Kidney glomerular epithelial cell (primary cell): ENCODE measurements at regions not wholly inside any gene's neighbourhood (a gene's known extent, or its start where the extent isn't known, plus 50 kb on each side); places are given as distances from the start of the nearest gene placed in this dataset.
A peak's percentile ranks its signal among the peaks of the same experiment; 100 is the strongest.

ENCODE experiments used
- DNase-seq: peaks from one replicate; lab custom pipeline; 2025; lab: John Stamatoyannopoulos, UW

DNA sequence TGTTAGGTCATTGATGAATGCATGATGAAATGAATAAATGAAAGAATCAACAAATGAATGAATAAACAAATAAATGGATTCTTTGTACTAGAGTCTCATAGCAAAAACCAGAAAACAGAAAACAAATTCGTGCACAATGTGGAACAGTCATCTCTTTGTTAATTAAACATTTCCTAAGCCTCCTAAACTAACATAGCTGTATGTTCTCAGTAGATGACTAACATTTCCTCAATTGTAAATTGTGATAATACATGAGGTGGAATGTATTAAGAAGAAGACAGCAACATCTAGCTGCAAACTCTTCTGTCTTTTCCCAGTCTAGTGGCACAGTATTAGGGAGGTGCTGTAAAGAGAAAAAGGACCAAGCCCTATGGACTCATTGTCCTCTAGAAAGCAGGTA lies 1021.0 kb downstream of the MCTP2 start:
- peak; percentile 8 for DNase-seq

DNA sequence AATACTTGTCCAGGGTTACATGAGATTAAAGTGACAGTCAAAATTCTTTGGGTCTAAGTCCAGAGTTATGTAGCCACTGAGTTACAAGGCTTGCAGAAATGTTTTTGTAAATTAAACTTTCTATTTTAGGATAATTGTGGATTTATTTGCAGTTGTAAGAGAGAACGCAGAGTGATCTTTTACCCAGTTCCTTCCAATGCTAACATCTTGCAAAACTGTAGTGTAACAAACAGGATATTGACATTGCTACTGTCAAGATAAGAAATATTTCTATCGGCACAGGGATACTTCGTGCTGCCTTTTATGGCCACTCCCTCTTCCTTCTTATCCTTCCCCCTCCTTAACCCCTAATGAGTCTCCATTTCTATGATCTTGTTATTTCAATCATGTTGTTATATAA lies 1022.9 kb downstream of the MCTP2 start:
- DNase-seq = no peak

DNA sequence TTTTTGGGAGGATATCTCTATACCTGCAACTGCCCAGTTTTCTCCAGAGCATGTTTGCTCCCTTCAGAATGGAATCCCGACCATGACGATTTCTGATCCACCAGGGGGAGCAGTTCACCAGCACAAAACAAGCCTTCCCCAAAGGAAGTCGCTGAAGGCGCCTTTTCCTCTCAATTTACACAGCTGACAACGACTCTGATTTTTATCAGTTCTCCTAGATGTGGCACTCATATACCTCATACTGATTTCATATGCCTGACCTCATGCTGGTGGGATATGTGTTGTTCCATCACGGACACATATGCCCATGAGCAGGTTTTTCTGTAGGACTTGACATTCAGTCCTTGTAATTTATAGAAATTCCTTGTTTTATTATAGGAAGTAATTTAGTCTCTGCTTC lies 1028.2 kb downstream of the MCTP2 start:
- peak; percentile 66 for DNase-seq

DNA sequence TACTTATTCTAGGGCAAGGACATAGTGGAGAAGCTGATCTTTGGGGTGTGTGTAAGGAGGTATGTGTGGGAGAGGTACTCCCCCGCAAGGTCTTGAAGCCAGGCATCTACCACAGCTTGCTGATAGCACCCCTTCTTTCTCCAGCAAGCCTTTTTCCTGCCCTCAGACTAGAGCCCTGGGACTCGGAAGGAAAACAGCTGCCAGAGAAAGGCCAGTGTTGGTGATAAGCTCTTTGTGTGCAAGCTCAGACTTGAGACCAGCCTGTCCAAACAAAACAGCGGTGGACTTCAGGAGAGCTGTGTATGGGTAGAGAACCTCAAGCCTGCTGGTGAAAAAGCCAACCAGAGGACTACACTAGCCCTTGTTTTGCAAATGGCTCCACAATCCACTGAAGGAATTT lies 1028.6 kb downstream of the MCTP2 start:
- no peak for DNase-seq

DNA sequence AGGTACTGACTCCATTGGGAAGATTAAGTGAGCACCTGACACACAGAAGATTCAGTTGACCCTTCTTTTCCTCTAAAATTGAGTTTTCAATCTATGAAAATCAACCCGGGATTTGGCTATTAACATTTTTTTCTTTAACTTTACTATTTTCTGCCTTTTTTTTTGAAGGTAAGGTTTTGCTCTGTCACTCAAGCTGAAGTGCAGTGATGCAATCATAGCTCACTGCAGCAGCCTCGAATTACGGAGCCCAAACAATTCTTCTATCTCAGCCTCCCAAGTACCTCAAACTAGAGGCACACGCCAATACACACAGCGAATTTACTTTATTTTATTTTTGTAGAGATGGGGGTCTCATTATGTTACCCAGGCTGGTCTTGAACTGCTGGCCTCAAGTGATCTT lies 1029.5 kb downstream of the MCTP2 start:
- DNase-seq = no peak

DNA sequence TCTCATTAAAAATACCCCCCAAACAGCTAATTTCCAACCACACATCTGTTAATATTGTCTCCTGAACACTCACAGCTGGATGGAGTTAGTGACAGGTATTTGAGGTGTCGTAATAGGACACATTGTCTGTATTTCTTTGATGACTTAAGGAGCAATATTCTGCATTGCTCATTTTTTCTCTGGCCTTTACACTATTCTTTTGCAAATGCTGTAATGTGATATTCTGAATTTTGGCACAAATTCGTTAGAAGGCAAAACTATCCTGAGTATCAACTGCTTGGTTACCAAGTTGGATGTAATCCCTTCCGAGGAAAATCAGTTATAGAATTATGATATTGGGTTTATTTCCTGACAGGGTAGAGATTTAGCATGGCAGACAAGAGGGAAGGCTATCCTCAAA lies 1030.2 kb downstream of the MCTP2 start:
- no peak for DNase-seq

DNA sequence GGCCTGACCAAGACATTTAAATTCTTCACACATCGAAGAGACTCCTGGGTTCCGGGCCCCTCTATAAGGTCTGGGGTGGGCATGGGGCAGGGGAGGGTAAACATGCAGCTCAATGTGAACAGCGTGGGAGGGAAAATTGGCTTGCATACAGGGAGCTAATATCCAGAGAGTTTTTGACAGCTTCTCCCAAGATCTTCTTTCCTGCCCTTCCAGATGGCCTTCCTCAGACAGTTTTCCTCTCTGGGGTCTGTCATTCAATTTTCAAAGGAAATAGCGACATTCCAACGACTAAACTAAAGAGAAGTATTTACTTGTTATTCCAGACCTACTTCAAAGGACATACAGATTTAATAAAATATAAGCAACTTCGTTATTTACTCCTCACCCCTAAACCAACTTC lies 1030.6 kb downstream of the MCTP2 start:
- DNase-seq = no peak

DNA sequence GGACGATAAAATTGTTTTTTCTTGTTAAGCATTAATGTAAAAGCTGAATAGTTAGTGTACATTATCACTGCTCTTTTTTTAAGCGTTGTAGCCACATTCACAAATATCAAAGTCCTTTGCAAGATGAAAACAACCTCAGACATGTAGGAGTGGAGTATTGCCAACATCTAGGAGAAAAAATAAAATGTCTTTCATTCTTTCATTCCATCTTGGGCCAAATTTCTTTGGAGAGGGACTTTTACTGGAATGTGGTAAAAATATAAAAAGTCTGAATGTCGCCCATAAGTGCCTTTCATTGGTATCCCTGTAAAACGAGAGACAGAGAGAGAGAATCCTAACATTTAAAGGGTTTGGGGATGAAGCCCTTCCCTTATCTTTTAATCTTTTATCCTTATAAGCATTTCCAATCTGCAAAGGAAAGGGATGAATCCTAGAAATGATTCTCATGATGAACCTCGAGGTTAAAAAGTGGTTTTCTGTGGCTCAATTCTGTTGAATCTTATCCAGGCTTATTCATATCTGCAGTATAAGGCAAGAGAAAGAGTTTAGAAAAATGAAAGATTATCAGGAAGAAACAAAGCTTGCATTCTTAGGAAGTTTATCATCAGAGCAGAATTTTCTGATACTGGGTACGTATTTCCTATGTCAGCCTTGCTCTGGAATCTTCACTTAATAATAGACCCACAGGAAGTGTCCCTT lies 1031.7 kb downstream of the MCTP2 start:
- no peak for DNase-seq

DNA sequence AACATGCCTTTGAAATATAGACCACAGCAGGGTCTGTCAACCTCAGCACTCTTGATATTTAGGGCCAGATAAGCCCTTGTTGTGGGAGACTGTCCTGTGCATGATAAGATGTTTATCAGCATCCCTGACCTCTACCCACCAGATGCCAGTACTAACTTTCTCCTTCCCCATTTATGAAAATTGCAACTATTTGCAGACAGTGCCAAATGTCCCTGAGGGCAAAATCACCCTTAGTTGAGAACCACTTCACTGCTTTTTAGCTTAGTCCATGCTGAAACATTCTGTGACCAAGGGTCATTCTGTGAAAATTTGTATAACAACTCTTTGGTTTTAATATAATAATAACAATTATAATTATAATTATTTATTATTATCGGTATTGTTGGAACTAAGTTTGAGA lies 1032.4 kb downstream of the MCTP2 start:
- DNase-seq = no peak

DNA sequence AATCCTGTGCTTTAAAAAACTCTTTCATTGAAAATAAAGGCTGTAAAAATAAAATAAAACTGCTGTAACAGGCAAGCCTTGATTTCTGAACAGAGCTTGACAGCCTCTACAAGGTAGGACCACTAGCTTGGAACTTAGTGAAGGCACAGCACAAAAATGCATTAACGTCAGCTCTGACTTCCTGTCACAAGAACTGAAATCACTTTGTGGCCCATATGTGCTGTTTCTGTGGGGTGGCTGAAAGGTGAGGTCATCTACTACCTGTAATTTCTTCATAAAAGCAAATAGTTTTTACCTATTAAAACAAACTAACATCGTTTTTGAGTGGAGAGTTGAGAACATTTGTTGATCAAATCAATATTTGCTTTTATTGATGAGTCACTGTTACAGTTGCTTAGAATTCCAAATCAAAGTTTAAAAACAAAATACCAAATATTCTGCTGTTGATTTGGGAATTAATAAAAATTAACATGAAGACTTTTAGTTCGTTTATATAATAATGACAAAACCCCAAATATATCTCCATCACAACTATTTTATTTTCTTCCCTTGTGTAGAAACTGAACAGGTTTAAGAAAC lies 1034.1 kb downstream of the MCTP2 start:
- DNase-seq = no peak

DNA sequence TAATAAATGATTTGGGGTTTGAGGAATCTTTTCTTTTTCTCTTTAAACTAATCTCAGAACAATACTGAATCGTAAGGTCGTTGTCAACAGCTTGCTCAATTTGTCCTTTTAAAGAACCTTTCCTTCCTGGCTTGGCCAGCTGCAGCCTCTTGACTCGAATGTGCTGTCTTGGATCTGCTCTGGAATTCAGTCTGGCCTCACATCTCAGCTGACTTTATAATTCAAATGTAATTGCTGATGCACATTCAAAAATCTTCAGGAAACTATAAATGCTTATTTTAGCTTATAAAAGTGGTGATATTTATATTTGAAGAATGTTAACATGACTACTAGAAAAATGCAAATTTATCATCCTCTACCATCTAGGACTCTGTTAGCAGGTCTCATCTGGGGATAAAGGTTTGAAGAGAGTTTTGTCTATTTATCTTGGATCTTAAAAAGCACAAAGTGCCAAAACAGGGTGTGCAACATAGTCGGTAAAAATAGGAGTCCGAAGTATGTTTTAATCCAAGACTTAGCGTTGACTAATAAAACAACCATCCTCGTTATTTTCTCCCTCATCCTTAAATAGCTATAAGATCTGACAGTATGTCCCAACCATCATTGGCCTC lies 1035.2 kb downstream of the MCTP2 start:
- DNase-seq = no peak

DNA sequence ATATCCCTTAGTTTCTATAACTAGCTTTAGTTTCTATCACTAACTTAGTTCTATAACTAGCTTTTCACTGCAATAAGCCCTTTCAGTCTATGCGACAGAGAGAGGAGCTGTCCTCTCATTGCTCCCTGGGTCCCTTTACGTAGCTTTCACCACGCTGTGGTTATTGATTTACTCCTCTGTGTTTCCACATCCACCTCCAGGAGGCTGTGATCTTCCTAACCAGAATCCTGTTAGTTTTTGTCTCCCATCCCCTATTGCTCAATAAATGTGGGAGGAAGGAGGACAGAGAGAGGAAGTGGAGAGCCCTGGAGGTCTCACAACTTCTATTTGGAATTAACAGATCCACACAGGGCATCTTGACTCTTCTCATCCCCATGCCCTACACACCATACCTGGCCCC lies 1036.1 kb downstream of the MCTP2 start:
- no peak for DNase-seq

DNA sequence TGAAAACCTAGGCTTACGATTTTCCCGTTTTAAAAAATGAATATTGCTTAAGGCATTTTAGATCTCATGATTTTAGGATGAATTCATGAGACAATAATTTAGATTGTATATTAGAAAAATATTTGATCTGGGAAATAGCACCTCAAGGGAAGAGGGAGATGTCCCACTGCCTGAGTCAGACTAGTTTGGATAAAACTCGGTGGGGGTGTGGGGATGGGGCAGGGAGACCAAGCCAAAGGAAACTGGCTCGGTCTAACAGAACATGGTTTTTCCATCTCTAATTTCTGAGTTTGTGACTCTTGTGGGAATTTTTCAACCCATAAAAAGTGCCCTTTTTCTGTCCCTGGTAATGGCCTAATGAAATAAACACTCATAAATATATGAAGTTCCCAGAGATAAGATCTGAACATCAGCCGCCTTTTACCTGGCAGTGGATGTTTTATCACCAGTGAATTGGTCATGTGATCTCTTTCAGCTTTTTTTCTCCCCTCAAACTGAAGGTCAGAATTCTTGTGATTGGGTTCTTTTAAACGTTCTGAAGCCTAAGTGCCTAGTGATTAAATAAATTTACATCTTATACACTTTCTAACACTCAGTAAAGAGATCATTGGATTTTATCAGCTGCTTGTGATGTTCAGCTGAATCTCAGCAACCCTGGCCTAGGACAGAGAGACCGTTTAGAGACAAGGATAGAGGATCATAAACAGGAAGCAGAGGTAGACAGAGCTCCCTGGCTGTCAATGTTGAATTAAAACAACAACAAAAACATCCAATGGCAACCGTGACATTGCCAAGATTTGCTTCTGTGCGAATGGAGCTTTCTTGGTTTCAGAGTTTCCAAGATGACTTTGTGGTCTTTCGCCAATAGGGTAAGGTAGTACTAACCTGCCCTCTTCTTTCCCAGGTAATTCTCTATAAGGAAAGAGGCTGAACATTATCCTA lies 1038.2 kb downstream of the MCTP2 start:
- no peak for DNase-seq

DNA sequence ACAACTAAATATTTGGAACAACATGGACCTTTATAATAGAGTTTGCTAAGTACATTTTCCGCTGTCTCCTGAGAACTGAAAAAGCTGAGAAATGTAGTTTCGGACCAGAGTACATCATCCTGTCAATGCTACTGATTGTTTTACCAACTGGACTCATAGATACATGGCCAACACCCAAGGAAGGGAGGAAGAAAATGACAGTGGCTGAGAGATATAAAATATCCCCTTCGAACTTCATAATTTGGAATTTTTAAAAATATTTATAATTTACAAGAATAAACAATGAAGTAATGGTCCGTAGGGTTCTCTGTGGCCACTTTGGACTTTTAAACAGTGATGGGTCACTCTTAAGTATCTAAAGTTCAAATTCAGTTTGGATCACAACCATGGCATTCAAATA lies 1042.7 kb downstream of the MCTP2 start:
- DNase-seq = no peak

DNA sequence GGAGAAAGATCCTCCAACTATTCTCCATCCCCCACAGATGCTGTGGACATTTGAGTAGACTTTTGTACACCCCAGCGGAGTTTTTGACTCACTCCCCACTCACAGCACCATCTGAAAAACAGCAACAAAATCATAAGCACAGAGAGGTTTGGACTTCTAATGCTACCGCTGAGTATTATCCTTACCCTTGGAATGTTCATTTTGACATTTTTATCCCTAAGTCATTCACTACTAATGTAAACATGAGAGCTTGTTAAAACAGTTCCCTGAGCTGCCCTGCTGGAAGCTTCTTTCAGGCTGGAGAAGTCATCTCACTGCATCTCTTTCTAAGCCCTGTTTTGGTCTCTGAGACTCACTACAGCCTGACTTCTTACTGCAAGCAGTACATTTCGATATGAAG lies 1045.9 kb downstream of the MCTP2 start:
- no peak for DNase-seq

DNA sequence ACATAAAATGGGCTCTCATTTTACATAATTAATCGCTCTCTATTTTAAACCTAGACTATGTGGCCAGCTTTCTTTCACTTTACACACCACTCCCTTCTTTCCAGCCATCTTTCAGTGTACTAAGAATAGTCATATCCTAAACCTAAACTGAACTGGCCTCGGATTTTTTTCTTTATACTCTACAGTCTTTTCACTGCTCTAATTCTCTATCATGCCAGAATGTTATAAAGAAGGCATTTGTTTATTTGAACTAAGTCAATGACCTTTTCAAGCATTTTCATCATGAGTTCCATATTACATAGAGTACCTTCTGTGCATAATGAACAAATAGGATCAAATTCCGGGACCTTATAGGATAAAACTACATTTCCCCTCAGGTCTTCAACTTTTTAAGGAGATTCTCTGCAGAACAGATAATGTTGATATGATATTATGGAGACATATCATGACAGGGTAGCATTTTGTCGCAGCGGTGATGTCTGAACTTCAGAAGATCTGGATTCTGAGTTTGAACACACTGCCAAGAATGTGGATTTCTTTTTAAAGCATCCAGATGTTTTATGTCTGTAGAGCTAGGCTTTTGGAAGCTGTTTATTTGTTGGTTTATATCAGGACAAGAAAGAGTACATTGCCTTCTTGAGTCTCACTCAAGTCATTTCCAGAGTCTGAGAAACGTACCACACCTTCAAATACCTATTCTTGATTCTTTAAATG lies 1047.3 kb downstream of the MCTP2 start:
- DNase-seq = no peak

DNA sequence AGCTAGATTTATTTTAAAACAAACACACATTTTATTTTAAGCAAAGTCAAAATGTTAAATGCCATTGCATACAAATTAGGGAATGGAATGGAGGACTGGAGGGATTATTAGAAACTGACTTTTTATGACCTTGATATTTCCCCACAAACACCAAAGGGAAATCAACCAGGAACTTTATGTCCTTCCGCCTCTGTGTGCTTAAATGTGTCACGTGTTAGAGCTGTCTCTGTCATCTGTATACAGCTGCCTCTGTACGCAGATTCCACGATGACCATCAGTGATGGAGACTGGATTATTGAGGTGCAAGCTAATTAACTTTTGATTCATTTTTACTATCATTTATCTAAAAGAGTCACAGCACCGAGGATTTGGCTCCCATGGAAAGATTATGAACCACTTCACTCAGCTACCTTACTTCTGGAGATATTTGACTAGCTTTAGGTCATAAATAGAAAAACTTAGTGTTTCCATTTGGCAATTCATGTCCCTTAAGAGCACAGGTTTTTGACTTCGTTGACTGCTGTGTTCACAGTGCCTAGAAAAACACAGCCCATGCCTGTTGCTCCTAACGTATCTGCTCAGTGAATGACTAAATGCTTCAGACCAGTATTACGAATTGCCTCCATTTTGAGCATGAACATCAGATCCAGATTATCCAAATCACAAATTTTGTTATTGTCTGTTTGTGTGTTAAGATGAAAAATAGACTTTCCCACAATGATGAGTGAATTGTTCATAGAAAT lies 1048.1 kb downstream of the MCTP2 start:
- DNase-seq = no peak

DNA sequence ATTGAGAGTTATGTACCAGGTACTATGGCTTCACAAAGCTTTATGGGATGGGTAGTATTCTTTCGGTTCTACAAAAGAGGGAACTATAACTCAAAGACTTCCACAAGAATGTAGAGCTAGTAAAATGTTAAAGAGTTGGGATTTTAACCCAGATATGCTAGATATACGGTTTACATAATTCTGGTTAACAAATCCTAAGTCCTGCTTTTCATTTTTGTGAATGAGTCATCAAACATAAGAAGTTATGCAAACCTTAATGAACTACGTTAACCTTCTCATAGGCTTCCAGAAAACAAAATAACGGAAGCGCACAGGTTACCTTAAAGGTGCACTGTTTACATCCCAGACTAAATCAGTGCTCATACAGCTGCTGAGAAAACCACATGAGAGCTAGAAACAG lies 1049.3 kb downstream of the MCTP2 start:
- DNase-seq = no peak

DNA sequence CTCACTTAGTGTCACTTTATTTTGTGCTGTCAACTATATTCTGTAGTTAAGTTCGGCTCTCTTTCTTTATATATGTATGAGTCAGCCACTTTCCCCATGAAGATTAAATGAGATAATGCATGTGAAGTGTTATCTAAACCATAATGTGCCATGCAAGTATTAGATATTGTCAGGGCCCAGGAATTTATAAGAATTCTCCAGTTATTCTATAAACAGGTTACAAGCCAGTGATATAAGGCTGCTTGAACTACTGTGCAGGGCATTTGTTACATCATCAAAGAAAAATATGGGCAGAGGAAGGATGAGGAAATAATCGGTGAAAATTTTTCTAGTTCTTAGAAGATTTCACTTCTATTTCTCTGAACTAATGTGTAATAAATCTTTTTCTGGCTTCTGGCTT lies 1049.0 kb upstream of the NR2F2 start:
- DNase-seq = no peak

DNA sequence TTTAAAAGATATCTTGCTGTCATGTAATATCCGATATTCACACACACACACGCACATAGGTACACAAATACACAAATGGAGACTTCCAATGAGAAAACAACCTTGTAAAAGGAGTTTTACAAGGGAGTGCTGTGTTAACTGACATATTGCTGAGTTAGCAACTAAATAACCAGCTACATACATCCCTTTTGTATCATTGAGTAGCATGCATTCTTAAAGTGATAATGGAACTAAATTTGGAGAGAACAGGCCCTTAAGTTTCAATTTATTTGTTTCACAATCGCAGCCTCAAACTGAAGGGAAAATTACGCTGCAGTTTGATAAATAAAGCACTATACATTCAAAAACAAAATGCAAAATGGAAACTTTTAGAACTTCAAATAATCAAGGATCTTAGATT lies 1046.0 kb upstream of the NR2F2 start:
- no peak for DNase-seq

DNA sequence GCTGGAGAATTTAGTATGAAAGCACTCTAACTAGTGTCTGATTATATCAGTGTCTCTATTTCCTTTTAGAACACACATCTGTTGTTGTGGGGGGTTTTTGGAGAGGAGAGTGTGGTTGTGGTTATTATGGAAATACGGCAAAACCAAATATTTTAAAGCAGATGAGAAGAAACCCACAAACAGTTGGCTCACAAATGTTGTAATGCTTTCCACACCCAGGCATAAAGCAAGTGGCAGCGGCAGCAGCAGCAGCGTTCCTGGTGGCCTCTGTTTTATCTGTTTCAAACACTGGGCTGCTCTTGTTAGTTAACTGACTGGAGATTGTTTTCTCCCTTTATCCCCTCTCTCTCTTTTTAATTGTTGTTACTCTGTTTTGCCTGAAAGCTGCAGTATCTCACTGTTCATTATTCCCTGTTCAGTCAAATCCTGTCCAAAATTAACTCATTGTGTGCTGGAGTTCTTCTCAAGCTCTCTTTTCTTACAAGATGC lies 1045.5 kb upstream of the NR2F2 start:
- peak; percentile 37 for DNase-seq
